ENCODE measurements at regions not wholly inside any gene's neighbourhood (a gene's known extent, or its start where the extent isn't known, plus 50 kb on each side); places are given as distances from the start of the nearest gene placed in this dataset.

- TF ChIP-seq CTCF (IDR thresholded peaks at IDR 0.05) (no peak), YY1 (IDR thresholded peaks at IDR 0.05; ENCODE audit: low read depth) (no peak), GATA2 (CRISPR knock-in tag; IDR thresholded peaks at IDR 0.05) (no peak), USF2 (IDR thresholded peaks at IDR 0.05; ENCODE audit: borderline replicate concordance, low read depth, low read length) (no peak), RAD21 (IDR thresholded peaks at IDR 0.05; ENCODE audit: low read length) (no peak), USF1 (IDR thresholded peaks at IDR 0.05; ENCODE audit: borderline replicate concordance, low read depth) (no peak), MEF2A (IDR thresholded peaks at IDR 0.05; ENCODE audit: borderline replicate concordance, low read depth) (no peak), POLR2AphosphoS5 (IDR thresholded peaks at IDR 0.05; ENCODE audit: low read depth, low read length) (no peak), SIN3A (IDR thresholded peaks at IDR 0.05; ENCODE audit: borderline replicate concordance, low read depth, low read length) (no peak), ZBTB33 (IDR thresholded peaks at IDR 0.05; ENCODE audit: borderline replicate concordance, low read depth) (no peak)
Measured at GRCh38 chr5:68930139-68930538, 163.7 kb upstream of the SLC30A5 start.
